PC-9 (cell line): ENCODE measurements at regions not wholly inside any gene's neighbourhood (a gene's known extent, or its start where the extent isn't known, plus 50 kb on each side); places are given as distances from the start of the nearest gene placed in this dataset.

Experiments used
- CTCF ChIP-seq: fragments of 200-600 bp; sonication (generic); conservative IDR thresholded peaks from 2 replicates; pipeline ENCODE4 v1.6.1; 2017; ENCODE audit warnings: mixed run types, antibody characterized with exemption, mild to moderate bottlenecking, moderate library complexity
- EZH2 ChIP-seq: fragments of 200-600 bp; sonication (generic); IDR thresholded peaks from 2 replicates; pipeline ENCODE4 v1.8.0; 2017; ENCODE audit warnings: antibody characterized with exemption, low read depth

DNA sequence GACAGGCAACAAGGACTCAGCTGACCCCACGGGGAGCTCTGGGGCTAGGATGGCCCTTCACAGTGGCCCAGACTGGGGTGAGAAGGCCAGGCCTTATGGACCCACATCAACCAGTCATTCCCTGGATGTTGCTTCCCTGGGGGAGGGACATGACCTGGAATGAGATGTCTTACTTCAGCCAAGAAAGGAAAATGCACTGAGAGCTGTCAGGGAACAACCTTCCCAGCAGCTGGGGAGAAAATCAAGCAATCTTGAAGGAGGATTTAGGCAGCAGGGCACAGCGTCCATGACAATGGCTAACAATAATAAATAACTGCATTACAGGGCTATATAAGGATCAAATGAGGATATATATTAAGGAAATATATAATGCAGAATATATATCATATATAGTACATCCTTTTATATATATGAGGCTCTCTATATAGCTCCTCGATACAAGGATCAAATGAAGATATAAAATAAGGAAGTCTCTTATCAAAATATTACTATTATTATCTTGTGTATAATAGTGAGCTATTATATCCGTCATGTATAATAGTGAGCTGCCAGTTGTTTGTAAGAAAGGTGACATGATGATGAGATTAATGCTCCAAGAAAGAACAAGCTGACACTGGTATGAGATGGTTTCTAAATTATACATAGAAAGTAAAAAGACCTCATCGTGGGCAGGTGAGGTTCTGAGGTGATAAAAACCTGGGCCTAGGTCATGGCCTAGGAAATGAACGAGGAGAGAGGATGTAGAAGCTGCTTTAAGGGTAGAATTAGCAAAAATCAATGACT, 117.8 kb upstream of the LIPC start:
- TF ChIP-seq CTCF (no peak), EZH2 (no peak)
